HG03342 (cell line): ENCODE measurements at regions not wholly inside any gene's neighbourhood (a gene's known extent, or its start where the extent isn't known, plus 50 kb on each side); places are given as distances from the start of the nearest gene placed in this dataset.
"Not testable (repeated sequence)": the region's sequence is repeated elsewhere in the genome, so short reads cannot be mapped to it uniquely, and the experiment has no call there.

Source experiments
- ATAC-seq: cut with Tn5 transposase; IDR thresholded peaks from one replicate; pipeline ENCODE4 v1.9.1; 2021; ENCODE audit warnings: mild to moderate bottlenecking, moderate library complexity; ENCODE audit not compliant: unreplicated experiment

- not testable (repeated sequence) for ATAC-seq
Observed at GRCh38 chr6:71832110-71832764, 54.1 kb upstream of the RIMS1 start.
